ENCODE measurements at regions not wholly inside any gene's neighbourhood (a gene's known extent, or its start where the extent isn't known, plus 50 kb on each side); places are given as distances from the start of the nearest gene placed in this dataset.
"Not testable (repeated sequence)": the region's sequence is repeated elsewhere in the genome, so short reads cannot be mapped to it uniquely, and the experiment has no call there.

DNA sequence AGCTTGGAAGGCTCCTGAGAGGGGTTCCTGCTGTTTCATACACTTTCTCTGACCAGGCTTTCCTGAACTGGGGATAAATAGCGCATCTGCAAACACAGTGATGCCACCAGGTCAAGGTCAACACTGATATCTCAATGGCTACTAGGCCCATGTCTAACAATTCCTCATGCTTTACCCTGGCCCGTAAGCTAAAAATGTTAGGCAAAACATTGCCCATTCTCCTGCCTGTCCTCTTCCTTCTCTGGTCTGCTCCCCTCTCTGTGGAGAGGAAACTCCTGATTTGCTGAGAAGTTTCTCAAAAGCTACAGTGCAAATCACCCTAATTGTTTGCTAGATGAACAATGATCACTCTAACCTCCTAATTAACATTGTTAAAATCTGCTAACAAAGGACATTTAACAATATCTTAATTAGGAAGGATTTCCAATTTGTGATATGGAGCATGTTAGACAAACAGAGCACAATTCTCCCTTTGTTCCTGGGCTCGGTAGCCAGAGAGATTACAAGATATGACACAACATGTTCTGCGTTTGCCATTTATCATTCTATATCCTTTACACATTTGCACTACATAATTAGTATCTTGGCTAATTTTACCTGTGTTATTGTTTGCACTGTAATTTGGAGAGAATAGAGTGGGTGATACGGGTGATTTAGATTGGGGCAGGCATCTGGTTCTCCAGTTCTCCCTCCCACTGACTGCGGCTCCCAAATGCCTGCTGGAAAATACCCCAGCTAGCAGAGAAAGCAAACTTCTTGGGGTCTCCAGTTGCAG, 266.8 kb downstream of the CD83 start:
- TF ChIP-seq, protein P1, sequence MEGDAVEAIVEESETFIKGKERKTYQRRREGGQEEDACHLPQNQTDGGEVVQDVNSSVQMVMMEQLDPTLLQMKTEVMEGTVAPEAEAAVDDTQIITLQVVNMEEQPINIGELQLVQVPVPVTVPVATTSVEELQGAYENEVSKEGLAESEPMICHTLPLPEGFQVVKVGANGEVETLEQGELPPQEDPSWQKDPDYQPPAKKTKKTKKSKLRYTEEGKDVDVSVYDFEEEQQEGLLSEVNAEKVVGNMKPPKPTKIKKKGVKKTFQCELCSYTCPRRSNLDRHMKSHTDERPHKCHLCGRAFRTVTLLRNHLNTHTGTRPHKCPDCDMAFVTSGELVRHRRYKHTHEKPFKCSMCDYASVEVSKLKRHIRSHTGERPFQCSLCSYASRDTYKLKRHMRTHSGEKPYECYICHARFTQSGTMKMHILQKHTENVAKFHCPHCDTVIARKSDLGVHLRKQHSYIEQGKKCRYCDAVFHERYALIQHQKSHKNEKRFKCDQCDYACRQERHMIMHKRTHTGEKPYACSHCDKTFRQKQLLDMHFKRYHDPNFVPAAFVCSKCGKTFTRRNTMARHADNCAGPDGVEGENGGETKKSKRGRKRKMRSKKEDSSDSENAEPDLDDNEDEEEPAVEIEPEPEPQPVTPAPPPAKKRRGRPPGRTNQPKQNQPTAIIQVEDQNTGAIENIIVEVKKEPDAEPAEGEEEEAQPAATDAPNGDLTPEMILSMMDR (IDR thresholded peaks at IDR 0.05), result no peak
- peaks cover 0 to 15% (median 0%) of the 10 kb centered on the region in 9 donors for H3K4me1 ChIP-seq
- DNase-seq (no peak), ATAC-seq (no peak)
- intact Hi-C loops (cut with DNase I), result no loop called here
- H3K36me3 ChIP-seq, result no peaks in the 10 kb centered on the region
- H3K27me3 ChIP-seq, result no peaks in the 10 kb centered on the region
- WGBS, 2 donors, result 76 to 81% methylated on average over 6 of the region's 6 CpGs
- no peak overlapping the region for H3K27ac ChIP-seq
- no peak overlapping the region for H3K4me3 ChIP-seq
- H3K9me3 ChIP-seq, result no peaks in the 10 kb centered on the region

DNA sequence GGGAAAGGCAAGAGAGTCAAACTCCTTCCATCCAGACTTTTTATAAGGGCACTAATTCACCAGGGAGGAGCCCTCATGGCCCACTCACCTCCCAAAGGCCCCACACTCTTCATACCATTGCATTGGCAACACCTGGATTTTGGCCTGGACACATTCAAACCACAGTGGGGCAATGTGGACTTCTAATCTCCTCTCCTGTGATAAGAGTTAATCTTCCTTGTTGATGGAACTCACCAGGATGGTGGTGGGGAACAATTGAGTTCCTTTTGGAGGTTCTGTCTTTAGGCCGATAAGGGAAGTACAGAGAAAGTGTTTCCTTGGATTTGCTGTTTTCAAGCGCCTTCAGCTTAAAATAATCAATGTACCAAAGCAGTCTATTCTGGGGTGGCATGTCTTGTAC, 268.7 kb downstream of the CD83 start:
- no peaks in the 10 kb centered on the region for H3K9me3 ChIP-seq
- ATAC-seq, result no peak
- no peak overlapping the region for H3K4me3 ChIP-seq
- no peak overlapping the region for H3K27ac ChIP-seq
- intact Hi-C loops (cut with DNase I), result no loop called here
- peaks cover 0 to 13% (median 0%) of the 10 kb centered on the region in 9 donors for H3K4me1 ChIP-seq
- WGBS, 2 donors, result 94% methylated on average over 2 of the region's 2 CpGs
- TF ChIP-seq, protein P1 (IDR thresholded peaks at IDR 0.05), result no peak
- no peak for DNase-seq
- no peaks in the 10 kb centered on the region for H3K27me3 ChIP-seq
- no peaks in the 10 kb centered on the region for H3K36me3 ChIP-seq

DNA sequence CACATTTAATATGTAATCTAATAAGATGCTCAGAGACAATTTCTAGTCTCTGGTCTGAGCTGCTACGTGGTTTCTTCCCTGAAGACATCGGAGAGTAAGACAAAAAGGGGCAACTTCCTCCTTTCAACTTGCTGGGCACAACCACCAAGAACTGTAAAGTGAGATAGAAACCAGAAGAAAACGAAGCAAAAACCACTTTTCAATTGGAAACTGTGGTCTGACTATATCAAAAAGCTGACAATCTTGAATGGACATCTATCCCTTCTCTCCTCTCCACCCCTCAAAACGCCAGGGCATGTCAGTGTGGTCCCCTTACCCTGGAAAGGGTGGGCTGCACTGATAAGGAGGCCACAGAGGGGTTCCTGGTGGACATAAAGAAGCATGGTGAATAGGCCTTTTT, 269.1 kb downstream of the CD83 start:
- no peak for DNase-seq
- TF ChIP-seq, protein P1 (IDR thresholded peaks at IDR 0.05), result no peak
- no peaks in the 10 kb centered on the region for H3K36me3 ChIP-seq
- ATAC-seq, result no peak
- no peak overlapping the region for H3K4me3 ChIP-seq
- intact Hi-C loops (cut with DNase I), result no loop called here
- H3K4me1 ChIP-seq, result peaks cover 0 to 13% (median 0%) of the 10 kb centered on the region in 9 donors
- H3K9me3 ChIP-seq, result no peaks in the 10 kb centered on the region
- H3K27me3 ChIP-seq, result no peaks in the 10 kb centered on the region
- 88 to 92% methylated on average over 4 of the region's 4 CpGs for WGBS, 2 donors
- H3K27ac ChIP-seq, result no peak overlapping the region

DNA sequence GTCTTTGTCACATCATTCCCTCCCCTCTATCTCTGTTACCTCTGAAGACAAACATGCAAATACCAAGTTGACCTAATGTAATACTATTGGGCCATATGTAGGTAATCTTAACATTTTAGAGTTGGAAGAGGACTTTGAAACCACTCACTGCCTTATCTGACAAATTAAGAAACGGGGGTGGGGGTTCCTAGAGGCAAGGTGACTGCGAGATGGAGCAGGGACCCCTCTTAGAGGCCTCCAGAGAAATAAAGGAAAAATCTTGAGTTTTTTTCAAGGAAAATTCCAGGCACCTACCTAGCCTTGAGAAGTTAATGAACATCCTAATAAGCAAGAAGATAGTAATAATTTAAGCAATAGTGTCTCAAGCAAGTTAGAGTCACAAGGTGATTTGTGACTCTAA, 270.8 kb downstream of the CD83 start:
- TF ChIP-seq, protein P1 (IDR thresholded peaks at IDR 0.05), result no peak
- ATAC-seq, result no peak

DNA sequence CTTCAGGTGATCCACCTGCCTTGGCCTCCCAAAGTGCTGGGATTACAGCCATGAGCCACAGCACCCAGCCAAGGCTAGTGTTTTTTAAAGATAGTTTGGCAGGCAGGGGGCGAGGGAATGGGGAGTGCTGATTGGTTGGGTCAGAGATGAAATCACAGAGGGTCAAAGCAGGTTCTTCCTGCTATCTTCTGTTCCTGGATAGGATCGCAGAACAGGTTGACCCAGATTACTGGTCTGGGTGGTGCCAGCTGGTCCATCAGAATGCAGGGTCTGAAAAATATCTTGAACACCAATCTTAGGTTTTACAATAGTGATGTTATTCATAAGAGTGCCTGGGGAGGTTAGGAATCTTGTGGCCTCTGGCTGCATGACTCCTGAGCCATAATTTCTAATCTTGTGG, 272.2 kb downstream of the CD83 start:
- H3K27ac ChIP-seq; ATAC-seq; H3K4me1 ChIP-seq; H3K9me3 ChIP-seq; intact Hi-C loops (cut with DNase I); DNase-seq; H3K36me3 ChIP-seq; H3K4me3 ChIP-seq; H3K27me3 ChIP-seq: not testable (repeated sequence)
- 89 to 96% methylated on average over 2 of the region's 2 CpGs for WGBS, 2 donors

More for the DNA sequence above, 270.8 kb downstream of the CD83 start:
- no peak for DNase-seq
- Histone ChIP-seq H3K9me3 (no peaks in the 10 kb centered on the region), H3K27me3 (no peaks in the 10 kb centered on the region), H3K4me1 (peaks cover 0 to 13% (median 0%) of the 10 kb centered on the region in 9 donors), H3K4me3 (no peak overlapping the region), H3K27ac (no peak overlapping the region), H3K36me3 (no peaks in the 10 kb centered on the region)
- intact Hi-C loops (cut with DNase I), result no loop called here
- 78 to 80% methylated on average over 2 of the region's 2 CpGs for WGBS, 2 donors
